M059J (cell line): ENCODE measurements at regions not wholly inside any gene's neighbourhood (a gene's known extent, or its start where the extent isn't known, plus 50 kb on each side); places are given as distances from the start of the nearest gene placed in this dataset.
"Not testable (repeated sequence)": the region's sequence is repeated elsewhere in the genome, so short reads cannot be mapped to it uniquely, and the experiment has no call there.

Experiments used
- DNase-seq: peaks from one replicate; pipeline ENCODE4 v3.0.0-alpha.2; 2012; ENCODE audit warnings: low read depth

DNA sequence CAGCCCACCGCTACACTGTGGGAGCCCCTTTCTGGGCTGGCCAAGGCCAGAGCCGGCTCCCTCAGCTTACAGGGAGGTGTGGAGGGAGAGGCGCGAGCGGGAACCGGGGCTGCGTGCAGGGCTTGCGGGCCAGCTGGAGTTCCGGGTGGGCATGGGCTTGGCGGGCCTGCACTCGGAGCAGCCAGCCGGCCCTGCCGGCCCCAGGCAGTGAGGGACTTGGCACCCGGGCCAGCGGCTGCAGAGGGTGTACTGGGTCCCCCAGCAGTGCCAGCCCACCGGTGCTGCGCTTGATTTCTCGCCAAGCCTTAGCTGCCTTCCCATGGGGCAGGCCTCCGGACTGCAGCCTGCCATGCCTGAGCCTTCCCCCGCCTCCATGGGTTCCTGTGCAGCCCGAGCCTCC, 306.2 kb downstream of the PPP4R3C start:
- DNase-seq: not testable (repeated sequence)

- no peak for DNase-seq
These were observed 326.8 kb downstream of the PPP4R3C start for GRCh38 chrX:27136325-27136724.

GRCh38 chrX:27132862-27133261, 330.3 kb downstream of the PPP4R3C start:
- no peak for DNase-seq

- DNase-seq: not testable (repeated sequence)
These were observed 376.0 kb downstream of the PPP4R3C start for GRCh38 chrX:27087176-27087575.

DNA sequence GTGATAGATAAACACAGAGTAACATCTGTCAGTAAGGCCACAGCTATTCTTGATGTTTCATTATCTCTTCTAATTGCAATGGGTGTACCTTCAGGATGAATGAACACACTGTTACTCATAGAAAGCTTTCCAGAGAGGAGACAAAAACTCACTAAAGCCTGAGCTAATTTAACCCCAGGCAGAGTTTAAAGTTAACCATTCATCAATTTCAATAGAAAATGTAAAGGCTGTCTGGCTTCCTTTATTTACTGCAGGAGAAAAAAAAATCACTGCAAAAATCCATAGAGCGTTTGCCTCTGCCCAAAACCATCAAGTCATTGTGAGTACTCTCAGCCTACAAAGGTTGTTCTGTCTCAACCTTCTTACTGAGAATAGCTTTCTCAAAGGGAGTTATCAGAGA, 376.9 kb downstream of the PPP4R3C start:
- no peak for DNase-seq

GRCh38 chrX:27085346-27085745, 377.8 kb downstream of the PPP4R3C start:
- DNase-seq: no peak

DNA sequence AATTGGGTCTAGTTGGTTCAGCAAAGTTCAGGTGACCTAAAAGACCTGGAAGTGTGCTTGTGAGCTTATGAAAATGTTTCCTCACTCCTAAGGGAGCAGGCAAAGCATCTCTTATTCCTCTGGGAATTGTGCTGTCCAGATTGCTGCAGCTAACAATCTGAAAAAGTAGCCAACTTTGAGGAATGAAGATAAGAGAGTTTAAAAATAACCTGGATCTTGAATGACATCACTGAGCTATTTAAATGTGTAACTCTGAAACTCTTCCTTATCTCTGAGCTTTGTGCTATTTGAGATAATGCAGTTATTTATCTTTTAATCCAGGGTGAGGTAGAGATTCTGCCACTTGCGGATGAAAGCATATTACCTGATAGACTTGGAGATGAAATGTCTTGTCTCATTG, 384.8 kb downstream of the PPP4R3C start:
- DNase-seq: no peak

GRCh38 chrX:27057883-27058282, 405.3 kb downstream of the PPP4R3C start:
- DNase-seq: no peak

- DNase-seq: no peak
These were observed 423.8 kb downstream of the PPP4R3C start for GRCh38 chrX:27039332-27039731.

DNA sequence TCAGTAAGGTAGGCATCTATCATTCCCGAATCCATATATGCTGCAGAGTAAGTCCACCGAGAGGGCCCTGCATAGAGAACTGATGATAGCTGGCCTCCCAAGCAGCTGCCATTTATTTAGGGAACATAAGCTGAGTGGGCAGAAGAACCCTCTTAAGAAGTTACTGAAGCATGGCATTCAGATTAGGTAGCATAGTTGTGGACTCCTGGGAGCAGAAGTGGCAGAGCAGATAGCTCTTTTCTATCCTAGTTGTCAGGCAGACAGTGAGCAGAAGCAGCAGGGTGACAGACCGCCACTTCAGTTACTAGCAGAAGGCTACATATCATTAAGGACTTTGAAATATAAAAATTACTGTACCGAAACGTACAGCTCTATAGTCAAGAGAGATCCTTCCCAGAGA, 454.7 kb downstream of the PPP4R3C start:
- no peak for DNase-seq

- DNase-seq: no peak
These were observed 463.5 kb downstream of the PPP4R3C start for GRCh38 chrX:26999634-27000033.

DNA sequence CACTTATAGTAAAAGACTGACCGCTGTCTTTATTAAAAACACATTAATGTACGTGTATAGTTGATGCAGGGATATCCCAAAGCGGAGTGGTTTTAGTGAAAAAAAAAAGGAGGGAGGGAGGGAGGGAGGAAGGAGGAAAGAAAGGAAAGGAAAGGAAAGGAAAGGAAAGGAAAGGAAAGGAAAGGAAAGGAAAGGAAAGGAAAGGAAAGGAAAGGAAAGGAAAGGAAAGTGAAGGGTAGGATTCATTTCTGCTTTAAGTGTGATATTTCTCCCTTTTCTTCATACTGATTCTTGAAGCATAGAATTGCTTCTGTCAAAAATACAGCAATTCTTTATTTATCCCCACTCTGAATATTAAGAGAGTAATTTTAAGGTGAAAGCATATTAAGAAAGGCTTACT, 504.9 kb downstream of the PPP4R3C start:
- no peak for DNase-seq

DNA sequence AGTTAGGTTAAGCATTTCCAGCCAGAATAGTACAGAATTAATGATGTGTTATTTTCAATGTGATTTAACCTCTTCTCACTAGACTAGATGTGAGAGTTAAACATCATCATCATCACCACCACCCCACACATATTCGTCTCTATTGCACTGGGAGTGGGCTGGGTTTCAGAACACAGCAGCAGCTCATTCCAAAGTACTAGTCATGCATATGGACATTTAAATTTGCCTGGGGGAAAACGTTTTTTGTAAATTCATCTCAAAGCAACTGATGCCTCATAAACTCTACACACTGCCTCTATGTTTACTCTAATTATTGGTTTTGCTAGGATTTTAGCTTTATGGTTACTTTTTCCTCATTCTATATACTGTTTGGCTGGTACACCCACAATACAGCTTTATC, 509.1 kb downstream of the PPP4R3C start:
- DNase-seq: no peak

- no peak for DNase-seq
These were observed 510.9 kb downstream of the PPP4R3C start for GRCh38 chrX:26952213-26952612.

DNA sequence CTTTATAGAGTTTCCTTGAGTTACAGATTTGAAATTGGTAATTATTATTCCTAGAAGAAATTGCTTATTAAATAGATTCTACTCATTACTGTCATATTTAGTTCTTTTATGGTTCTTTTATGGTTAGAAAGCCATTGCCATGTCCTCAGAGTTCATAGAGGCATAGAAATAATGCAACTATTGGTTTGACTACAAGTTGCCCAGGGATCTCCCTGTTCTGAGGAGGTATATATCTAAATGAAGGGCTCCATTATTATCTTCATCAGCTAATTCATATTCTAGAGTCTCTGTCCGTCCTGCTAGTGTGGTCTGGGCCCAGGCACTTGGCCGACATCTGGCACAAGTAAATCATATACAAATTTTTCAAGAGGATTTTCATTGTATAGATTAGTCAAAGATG, 535.7 kb downstream of the PPP4R3C start:
- no peak for DNase-seq

DNA sequence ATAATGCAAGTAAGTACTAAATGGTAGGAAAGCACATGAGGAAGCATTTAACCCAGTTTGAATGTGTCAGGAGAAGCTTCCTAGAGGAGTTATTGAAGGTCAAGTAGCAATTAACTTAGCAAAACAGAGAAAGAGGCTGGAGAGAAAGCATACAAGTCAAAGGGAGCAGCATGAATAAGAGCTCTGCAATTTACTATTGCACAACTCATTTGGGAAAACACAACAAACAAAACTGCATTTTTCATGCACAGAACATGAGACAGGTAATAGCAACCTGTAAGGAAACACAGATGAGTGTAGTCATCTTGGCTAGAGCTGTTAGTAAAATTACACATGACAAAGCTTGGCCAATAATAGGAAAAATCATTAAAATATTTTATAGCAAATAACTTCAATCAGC, 538.1 kb downstream of the PPP4R3C start:
- no peak for DNase-seq

DNA sequence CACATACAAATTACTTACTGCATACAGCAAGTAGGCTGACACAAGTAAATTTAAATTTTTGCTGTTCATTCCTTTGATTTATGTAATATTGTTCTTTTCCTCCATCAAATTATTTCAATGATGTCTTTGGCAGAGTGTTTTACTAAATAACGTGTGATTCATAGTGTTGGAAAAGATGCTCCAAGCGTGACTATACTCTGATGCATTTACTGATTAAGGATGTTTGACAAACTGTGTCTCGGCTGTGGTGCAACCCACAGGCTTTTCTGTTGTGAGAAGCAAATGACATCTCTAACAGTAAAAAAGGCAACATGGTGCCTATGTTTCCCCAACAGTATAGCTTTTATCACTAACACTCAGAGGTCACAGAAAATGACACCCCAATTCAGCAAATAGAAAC, 540.9 kb downstream of the PPP4R3C start:
- peak; percentile 2 for DNase-seq

GRCh38 chrX:26918631-26919030, 544.5 kb downstream of the PPP4R3C start:
- peak; percentile 9 for DNase-seq

- no peak for DNase-seq
These were observed 546.1 kb downstream of the PPP4R3C start for GRCh38 chrX:26916991-26917390.

- DNase-seq: peak; percentile 14
These were observed 548.1 kb downstream of the PPP4R3C start for GRCh38 chrX:26915064-26915463.

DNA sequence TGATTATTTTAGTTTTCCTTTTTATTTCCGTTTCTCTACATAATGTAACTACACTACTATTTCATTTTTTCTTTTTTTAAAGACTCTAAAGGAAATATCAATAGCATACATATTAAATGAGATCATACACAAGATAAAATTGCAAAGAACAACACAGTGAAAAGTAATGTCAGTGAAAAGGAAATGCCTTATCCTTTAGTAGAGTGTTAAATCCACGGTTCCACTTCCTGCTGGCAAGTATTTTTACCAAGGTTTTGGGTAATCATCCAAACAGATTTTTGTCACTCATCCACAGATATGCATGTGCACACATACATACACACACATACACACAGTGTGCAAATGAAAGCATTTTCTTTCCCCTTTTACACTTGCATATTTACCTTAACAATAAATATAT, 548.9 kb downstream of the PPP4R3C start:
- DNase-seq: no peak

GRCh38 chrX:26911785-26912184, 551.4 kb downstream of the PPP4R3C start:
- not testable (repeated sequence) for DNase-seq

GRCh38 chrX:26909728-26910127, 553.4 kb downstream of the PPP4R3C start:
- DNase-seq: no peak

- no peak for DNase-seq
These were observed 554.9 kb downstream of the PPP4R3C start for GRCh38 chrX:26908218-26908617.

DNA sequence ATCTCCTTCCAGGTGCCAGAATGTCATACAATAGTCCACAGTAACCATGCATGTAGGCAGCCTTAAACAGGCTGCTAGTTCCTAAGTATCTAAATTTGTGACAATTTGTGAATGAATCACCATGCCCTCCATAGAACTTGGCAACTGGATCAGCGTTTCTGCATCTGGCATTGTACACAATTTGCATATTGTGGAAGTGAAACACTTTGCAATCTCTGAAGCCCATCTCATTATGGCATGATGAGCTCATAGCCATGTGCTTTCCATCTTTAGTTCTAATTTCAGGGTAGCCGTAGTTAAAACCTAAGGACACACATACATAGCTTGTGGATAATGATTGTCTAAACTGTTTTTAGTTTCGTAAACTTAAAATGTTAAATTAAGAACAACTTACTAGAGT, 573.6 kb downstream of the PPP4R3C start:
- DNase-seq: no peak
